Testis (tissue), 2 donors: ENCODE measurements at regions not wholly inside any gene's neighbourhood (a gene's known extent, or its start where the extent isn't known, plus 50 kb on each side); places are given as distances from the start of the nearest gene placed in this dataset.

Experiments used
- DNase-seq: peaks from one replicate; pipeline ENCODE4 v3.0.0-alpha.2; 2019
- H3K27ac ChIP-seq, 2 donors: fragments of 200-600 bp; sonication (generic); one replicate each; pipeline ENCODE4 v1.5.1; 2019
- H3K27me3 ChIP-seq: fragments of 200-600 bp; sonication (generic); one replicate; pipeline ENCODE4 v1.5.1; 2019
- H3K36me3 ChIP-seq: fragments of 200-600 bp; sonication (generic); one replicate; pipeline ENCODE4 v1.5.1; 2017; ENCODE audit warnings: low read depth; ENCODE audit errors: missing control alignments
- H3K4me1 ChIP-seq: fragments of 200-600 bp; sonication (generic); one replicate; pipeline ENCODE4 v1.5.1; 2019
- H3K4me3 ChIP-seq, 2 donors: fragments of 200-600 bp; sonication (generic); one replicate each; pipeline ENCODE4 v1.5.1; 2017 to 2019
- H3K9me3 ChIP-seq: fragments of 200-600 bp; sonication (generic); one replicate; pipeline ENCODE4 v1.5.1; 2017
- CTCF ChIP-seq, 3 experiments: fragments of 450-650 bp in 2 of 3; fragments of 200-600 bp in 1 of 3; sonication (generic) in 1 of 3; IDR thresholded peaks; one replicate each; pipeline ENCODE4 v1.5.1; 2016 to 2019; ENCODE audit warnings: antibody characterized with exemption in 3 of 3, mild to moderate bottlenecking in 2 of 3, moderate library complexity in 1 of 3
- POLR2A ChIP-seq: fragments of 450-650 bp; IDR thresholded peaks from one replicate; pipeline ENCODE4 v1.6.1; 2017; ENCODE audit warnings: antibody characterized with exemption, mild to moderate bottlenecking, moderate library complexity
- WGBS, 2 donors: methylation state at CpG; one replicate each; pipeline ENCODE4 v1.1.5; 2018; 5-methylcytosine and 5-hydroxymethylcytosine counted together
- intact Hi-C: fragments of 100-400 bp; cut with DNase I; formaldehyde crosslinking; loops from one replicate; pipeline ENCODE4 v1.15.1; 2023; ENCODE audit warnings: low total_unique reads

DNA sequence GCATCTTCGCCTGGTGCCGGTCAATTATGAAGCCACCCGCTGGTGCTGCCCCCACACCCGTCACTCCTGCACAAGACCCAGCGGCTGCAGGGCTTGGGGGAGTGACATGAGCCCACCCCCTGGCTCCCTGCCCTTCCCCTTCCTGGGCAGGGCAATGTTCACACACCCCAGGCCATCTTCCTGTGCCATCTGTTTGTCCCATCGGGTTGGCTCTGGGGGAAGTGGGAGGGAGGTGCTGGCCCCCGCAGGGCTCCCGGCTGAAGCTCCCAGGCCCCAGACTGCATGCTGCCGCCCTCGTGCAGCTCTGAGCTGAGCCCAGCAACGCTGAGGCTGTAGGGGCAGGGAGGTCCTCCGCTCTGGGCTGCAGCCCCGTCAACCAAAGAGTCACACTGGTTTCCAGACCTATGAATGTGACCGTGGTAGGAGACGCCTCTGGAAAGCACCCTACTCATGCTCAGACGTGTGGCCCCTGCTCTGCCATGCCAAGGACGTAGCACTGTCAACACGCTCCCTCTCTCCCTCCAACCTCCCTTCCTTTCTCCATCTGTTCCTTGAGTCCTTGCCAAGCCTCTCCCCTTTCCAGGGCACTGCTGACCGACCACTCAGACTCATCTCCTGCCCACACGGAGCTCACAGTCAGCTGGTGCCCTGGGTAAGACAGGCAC is 140.4 kb downstream of the ENGASE start:
- intact Hi-C loops = no loop called here
- H3K27me3 ChIP-seq = no peaks in the 10 kb centered on the region
- no peak overlapping the region for H3K4me3 ChIP-seq
- 45 to 52% methylated on average over 10 to 20 of the region's 20 CpGs for WGBS, 2 donors
- no peak for DNase-seq
- H3K27ac ChIP-seq = no peak overlapping the region
- no peaks in the 10 kb centered on the region for H3K4me1 ChIP-seq
- no peak for TF ChIP-seq CTCF (IDR thresholded peaks at IDR 0.05)
- no peak for TF ChIP-seq POLR2A
- no peaks in the 10 kb centered on the region for H3K36me3 ChIP-seq
- no peaks in the 10 kb centered on the region for H3K9me3 ChIP-seq

DNA sequence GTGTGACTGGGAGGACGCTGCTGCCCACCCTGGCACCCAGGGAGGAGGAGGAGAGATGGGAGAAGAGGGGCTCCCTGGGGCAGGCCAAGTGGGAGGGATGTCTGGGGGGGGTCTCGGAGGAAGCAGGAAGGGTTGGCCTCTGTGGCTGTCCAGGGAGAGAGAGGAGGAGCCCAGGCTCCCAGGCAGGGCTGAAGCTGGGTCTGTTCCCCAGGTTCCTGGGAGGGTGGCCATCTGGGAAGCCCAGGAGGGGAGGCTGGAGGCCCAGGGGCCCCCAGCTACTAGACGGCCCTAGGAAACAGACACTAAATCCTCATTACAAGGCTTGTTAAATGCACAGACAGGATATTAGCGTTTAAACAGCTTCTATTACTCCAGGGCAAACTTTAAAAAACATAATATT is 139.8 kb downstream of the ENGASE start:
- no peak for DNase-seq
- H3K4me1 ChIP-seq = no peaks in the 10 kb centered on the region
- intact Hi-C loops = no loop called here
- H3K27me3 ChIP-seq = no peaks in the 10 kb centered on the region
- 63 to 72% methylated on average over 4 of the region's 4 CpGs for WGBS, 2 donors
- H3K9me3 ChIP-seq = no peaks in the 10 kb centered on the region
- TF ChIP-seq CTCF (IDR thresholded peaks at IDR 0.05) (no peak), POLR2A (no peak)
- H3K27ac ChIP-seq = no peak overlapping the region
- H3K36me3 ChIP-seq = no peaks in the 10 kb centered on the region
- H3K4me3 ChIP-seq = no peak overlapping the region

DNA sequence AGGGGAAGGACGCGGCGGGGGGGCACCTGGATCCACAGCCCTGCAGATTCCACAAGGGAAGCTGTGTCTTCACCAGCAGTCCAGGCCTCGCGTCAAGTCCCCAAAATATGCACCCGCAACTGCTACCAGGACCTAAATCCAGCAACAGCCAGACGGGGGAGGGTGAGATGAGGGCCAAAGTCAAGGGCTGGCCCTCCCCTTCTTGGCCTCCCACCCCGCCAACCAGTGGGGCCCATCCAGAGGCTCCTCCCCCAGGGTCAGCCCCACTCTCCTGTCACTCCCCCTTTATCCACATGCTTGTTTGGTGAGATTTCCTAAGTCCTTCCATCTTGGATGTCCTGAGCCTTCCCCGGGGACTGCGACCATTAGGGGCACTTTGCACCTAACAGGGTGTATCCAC is 138.7 kb downstream of the ENGASE start:
- Histone ChIP-seq H3K27me3 (no peaks in the 10 kb centered on the region), H3K4me3 (no peak overlapping the region), H3K36me3 (no peaks in the 10 kb centered on the region), H3K9me3 (no peaks in the 10 kb centered on the region), H3K27ac (no peak overlapping the region), H3K4me1 (no peaks in the 10 kb centered on the region)
- no peak for TF ChIP-seq POLR2A
- no peak for TF ChIP-seq CTCF (IDR thresholded peaks at IDR 0.05)
- intact Hi-C loops = no loop called here
- no peak for DNase-seq
- WGBS, 2 donors = 83 to 87% methylated on average over 8 to 10 of the region's 10 CpGs

- Histone ChIP-seq H3K9me3 (no peaks in the 10 kb centered on the region), H3K4me1 (no peaks in the 10 kb centered on the region), H3K27me3 (no peaks in the 10 kb centered on the region), H3K27ac (no peak overlapping the region), H3K36me3 (no peaks in the 10 kb centered on the region), H3K4me3 (no peak overlapping the region)
- no peak for DNase-seq
- no peak for TF ChIP-seq POLR2A
- no peak for TF ChIP-seq CTCF (IDR thresholded peaks at IDR 0.05)
- WGBS, 2 donors = 70% methylated on average over 10 to 15 of the region's 15 CpGs
- intact Hi-C loops = no loop called here
Measured at GRCh38 chr17:79212149-79213087, 137.8 kb downstream of the ENGASE start.
